SHP77 (cell line): ENCODE measurements at regions not wholly inside any gene's neighbourhood (a gene's known extent, or its start where the extent isn't known, plus 50 kb on each side); places are given as distances from the start of the nearest gene placed in this dataset.
"Not testable (repeated sequence)": the region's sequence is repeated elsewhere in the genome, so short reads cannot be mapped to it uniquely, and the experiment has no call there.

Source experiments
- DNase-seq, 2 experiments: peaks; one replicate each; lab custom pipeline; 2025; lab: John Stamatoyannopoulos, UW

DNA sequence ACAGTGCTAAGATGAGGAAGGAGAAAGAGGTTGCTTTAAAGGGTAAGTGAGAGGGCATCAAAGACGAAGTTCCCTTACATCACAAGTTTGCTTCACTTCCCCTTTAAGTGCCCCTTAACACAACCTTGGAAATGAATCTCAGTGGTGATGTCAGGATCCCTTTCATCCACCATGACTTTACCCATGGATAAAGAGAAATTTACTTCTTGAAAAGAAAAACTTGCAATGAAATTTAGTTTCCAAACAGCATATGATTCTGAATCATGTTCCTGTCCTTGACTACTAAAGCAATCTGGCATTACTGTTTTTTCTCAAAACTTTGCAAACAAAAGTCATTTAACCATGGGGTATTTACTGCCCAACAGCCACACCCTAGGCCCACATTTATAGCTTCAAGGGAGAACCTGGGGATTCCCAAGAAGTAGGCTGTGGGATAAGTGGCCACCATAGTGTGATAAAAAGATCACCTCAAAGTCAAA lies 135.9 kb downstream of the ITGB8 start:
- DNase-seq = no peak

DNA sequence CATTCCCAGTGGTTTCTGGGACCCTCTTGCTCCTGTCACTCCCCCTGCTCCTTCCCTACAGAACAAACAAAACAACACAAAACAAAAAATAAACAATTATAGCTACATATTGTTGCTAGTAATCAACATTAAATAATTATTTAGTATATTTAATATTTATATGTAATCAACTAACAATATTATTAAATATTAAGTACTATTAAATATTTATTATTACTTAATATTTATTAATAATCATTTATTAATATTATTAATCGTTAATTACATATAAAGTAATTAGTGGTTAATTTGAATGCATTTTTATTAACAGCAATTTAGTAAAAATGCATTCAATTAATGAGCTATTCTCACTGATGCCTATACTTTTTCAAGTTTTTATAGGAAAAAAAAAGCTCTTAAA lies 139.4 kb downstream of the ITGB8 start:
- DNase-seq = no peak

DNA sequence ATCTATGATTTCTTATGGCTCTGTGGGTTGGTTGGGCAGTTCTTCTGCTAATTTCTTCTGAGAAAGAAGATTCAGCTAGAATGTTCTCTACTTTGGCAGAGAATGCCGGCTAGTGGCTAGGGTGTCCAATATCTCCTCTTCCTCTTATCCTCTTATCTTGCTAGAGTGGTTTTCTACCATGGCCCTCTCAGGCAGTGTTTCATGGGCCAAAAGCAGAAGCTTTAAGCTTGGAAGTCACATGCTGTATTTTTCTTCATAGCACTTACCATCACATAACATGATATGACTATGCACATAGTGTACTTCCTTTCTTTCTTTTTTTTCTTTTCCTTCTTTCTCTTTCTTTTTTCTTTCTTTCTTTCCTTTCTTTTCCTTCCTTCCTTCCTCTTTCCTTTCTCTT lies 140.0 kb downstream of the ITGB8 start:
- no peak for DNase-seq

DNA sequence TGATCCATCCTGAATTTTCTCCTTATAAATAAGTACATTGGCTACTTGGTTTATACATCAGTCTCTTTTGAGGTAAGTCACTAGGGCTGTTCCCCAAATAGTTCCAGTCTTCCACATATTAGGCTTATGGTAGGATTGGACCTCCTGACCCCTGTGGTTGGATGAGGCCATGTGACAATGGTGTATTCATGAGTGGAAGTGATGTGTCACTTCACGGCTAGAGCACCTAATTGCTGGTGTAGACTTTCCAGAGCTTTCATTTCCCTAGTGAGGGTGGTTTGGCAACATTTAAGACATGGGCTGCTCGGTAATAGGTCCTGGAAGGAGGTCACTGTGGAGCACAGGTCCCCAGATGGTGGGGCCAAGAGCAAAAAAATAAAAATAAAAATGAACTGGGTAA lies 141.2 kb upstream of the ABCB5 start:
- DNase-seq = no peak

DNA sequence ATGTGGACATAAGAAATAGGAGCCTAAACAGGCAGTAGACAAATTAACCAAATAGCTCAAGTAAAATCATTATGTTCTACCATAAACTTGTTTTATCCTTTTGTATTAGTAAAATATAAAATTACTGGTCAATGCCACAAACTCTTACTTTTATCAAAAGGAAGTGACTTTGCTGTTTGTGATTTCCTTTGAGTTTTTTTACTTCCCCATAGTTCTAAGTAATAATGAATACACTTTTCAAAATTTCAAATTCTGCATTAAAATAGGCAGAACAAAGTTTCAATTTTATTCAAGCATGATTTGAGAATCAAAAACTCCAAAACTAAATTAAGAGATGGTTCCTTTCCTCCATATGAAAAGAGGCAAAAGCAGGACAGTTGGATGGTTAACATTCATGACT lies 139.7 kb upstream of the ABCB5 start:
- DNase-seq = no peak

DNA sequence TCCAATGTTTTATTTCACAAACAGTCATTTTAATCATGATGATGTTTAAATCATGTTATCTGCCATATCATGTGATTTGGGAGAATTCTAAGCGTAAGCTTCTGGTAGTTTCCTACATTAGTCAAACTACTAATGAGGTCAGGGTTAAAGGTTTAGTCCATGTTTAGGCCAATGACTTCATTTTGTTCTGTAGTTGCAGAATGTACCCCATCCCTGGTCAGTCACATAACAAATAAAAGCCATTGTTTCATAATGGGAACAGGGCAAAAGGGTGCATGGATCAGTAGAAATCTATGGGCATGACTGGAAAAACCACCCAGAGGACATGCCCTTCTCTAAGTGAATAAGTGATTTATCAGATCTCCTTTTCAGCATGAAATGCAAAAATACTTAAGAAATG lies 138.4 kb upstream of the ABCB5 start:
- DNase-seq = no peak

DNA sequence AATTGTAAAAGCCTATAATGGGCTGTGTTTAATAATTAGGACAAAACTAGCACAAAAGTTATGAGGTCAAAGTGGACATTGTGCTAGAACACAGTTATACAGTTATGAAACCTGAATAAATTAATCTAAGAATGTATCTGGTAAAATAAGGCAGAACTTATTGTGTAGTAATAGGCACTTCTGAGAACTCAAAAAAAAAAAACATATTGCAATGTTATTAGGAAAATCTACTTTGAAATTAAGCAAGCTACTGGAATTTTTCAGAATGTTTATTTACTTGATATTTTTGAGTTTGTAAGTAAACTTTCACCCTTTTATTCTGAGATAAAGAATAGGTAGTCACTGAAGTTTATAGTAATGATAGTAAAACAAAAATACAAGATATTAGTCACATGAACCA lies 135.8 kb upstream of the ABCB5 start:
- DNase-seq = no peak

DNA sequence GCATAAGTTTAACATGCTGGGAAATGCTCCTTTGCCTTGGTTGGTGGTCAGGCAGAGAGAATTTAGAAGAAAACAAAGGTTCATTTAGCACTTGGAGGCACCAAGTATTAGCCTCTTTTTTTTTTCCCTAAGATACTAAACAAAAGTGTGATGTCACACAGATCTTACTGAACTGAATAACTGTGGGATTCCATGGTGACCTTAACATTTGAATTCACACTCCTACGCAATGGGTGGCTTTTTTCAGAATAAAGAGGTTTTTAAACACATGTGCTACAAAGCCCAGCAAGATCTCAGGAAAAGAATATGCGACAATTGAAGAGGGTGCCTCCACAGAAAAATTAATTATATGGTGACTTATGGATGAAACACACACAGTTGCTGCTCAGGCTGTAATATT lies 133.4 kb upstream of the ABCB5 start:
- DNase-seq = no peak

DNA sequence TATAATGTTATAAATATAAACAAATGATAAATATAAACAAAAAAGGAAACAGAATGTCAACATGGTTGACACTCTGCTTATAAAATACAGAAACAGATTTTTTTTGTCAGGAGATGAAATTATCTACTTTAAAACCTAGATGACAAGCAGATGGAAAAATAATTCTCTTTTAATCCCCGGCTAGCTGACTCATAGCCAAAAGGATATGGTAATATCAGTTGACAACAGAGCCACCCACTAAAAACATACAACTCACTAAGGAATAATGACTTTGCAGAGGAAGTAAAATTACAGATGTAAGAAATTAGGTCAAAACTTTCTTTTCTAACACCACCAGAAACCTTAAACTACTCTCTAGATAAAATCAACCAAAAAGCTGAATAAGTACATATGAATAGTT lies 131.1 kb upstream of the ABCB5 start:
- DNase-seq = no peak

DNA sequence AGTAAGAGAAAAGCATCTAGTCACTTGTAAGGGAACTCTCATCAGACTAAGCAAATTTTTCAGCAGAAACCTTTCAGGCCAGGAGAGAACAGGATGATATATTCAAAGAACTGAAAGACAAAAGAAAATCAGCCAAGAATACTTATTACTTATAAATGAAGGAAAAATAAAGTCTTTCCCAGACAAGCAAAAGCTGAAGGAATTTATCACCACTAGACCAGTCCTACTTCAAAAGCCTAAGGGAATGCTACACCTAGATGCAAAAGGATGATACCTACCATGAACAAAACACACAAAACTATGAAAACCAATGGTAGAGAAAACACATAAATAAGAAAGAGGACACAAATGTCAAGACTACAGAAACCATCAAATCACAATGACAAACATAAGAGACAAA lies 126.6 kb upstream of the ABCB5 start:
- DNase-seq = no peak

DNA sequence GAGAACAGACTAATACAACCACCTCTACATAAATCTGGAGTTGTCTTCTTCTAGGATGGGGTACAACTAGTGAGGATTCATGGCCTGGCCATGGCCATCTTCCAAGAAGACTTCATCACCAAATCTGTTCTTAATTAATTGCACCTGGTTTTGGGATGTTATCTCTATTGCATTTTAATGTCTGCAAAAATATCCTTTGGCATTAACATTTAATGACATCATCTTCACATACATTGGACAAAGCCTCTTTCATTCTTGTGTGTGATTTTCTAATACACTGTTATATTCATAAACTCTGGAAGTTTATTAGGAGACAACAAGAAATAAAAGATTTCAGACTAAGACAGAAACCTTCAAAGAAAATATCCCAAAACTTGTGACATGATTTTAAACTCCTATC lies 124.2 kb upstream of the ABCB5 start:
- DNase-seq = no peak

DNA sequence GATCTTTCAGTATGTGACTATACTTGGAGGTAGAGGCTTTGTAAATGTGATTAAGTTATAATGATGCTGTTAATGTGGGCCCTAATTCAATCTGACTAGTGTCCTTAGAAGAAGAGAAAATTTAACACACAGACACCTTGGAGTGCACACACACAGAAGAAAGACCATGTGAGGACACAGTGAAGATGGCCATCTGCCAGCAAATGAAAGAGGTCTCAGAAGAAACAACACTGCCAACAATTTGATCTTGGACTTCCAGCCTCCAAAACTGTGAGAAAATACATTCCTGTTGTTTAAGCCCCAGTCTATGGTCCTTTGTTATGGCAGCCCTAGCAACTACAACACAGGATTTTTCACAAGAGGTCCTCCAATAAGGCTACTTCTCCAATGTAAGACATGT lies 120.9 kb upstream of the ABCB5 start:
- DNase-seq = no peak

DNA sequence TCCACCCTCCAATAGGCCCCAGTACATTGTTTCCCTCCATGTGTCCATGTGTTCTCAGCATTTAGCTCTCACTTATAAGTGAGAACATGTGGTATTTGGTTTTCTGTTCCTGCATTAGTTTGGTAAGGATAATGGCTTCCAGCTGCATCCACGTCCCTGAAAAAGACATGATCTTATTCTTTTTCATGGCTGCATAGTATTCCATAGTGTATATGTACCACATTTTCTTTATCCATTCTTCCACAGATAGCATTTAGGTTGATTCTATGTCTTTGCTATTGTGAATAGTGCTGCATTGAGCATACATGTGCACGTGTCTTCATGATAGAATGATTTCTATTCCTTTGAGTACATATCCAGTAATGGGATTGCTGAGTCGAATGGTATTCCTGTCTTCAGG lies 114.0 kb upstream of the ABCB5 start:
- not testable (repeated sequence) for DNase-seq

DNA sequence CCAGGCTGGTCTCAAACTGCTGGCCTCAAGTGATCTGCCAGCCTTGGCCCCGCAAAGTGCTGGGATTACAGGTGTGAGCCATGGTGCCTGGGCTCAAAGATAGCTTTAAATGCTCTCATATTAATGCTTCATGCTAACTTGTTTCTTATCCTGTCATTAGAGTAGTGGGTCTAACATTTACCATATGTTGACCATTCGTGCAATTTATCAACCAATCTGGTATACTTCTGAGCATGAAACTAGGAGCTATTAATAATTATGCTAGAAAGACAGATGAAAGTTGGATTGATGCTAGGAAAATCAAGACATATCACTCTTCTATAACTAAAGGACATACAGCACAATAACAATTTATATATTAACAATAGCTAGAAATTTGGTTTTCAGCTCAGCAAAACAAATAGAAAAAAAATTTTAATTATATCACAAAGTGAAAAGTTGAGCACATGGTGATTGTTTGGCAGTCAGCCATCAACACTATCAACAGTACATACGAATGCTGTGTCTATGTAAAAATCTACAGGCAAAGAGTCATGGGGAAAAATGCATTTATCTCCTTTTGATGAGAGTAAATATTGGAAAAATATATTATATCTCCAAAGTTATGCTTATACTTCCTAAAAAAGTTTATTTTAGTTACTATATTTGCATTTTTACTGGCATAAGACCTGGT lies 112.1 kb upstream of the ABCB5 start:
- no peak for DNase-seq

DNA sequence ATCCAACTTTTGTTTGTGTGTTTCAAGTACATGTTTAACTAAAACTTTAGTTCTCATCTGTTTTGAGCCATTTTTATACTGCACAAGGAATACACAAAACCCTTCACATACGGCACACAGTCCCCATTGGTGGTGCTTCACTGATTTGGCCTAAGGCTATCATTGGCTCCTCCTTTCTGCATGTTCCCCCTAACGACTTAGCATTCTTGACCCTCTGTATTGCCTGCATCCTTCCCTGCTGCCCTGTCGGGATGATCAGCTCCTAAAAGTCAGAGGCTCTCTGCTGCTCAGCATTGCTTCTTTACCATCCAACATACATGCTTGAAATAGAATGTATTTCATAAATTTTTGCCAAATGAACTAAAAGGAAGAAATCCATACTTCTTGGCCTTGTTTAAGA lies 111.4 kb upstream of the ABCB5 start:
- no peak for DNase-seq

DNA sequence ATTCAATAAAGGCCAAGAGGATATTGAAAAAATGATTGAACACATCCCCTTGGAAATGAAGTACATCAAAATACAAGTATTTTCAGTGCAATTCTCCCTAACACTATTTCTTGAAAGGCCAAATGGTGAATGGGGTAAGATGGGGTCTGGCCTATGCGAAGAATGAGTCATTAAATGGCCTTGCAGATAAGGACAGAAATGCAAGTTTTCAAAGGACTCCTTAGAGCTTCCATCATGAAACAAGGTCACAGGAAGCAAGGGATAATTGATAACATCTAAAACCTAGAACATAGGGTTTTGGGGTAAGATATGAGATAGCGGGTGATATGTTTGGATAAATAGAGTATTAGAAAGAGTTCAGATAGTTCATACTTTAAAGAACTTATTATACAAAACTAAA lies 109.3 kb upstream of the ABCB5 start:
- DNase-seq = no peak

DNA sequence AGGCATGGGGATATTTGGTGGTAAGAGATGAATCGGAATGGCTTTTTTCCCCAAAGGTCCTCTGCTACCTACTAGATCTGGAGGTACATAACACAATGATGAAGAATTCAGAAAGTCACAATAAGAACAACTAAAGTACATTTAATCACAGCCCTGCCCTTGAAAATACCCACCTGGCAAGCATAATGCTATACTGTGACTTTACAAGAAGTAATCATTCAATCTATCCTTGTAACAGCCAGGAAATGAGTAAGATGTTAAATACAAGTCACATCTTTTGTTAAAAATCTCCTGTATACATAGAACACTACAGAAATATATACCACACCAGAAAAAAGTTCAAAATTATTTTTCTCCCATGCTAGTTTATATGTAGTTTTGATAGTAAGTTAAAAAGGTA lies 108.3 kb upstream of the ABCB5 start:
- no peak for DNase-seq

DNA sequence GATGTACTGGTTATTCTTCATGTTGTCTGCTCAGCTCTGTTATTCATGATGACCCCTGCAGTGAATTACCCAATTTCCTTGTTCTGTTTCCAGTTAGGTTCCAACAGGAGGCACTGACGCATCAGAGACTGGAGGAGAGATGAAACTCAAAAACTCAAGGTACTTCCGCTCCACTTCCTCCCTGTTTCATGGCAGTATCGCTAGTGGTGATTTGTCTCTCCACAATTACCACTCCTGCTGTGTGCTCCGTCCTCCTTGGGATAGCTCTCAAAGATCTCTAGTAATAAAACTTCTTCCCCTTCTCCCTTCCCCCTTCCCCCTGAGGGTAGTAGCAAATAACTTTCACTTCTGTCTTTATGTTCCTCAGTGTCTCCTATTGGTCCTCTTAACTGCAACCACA lies 107.4 kb upstream of the ABCB5 start:
- no peak for DNase-seq

DNA sequence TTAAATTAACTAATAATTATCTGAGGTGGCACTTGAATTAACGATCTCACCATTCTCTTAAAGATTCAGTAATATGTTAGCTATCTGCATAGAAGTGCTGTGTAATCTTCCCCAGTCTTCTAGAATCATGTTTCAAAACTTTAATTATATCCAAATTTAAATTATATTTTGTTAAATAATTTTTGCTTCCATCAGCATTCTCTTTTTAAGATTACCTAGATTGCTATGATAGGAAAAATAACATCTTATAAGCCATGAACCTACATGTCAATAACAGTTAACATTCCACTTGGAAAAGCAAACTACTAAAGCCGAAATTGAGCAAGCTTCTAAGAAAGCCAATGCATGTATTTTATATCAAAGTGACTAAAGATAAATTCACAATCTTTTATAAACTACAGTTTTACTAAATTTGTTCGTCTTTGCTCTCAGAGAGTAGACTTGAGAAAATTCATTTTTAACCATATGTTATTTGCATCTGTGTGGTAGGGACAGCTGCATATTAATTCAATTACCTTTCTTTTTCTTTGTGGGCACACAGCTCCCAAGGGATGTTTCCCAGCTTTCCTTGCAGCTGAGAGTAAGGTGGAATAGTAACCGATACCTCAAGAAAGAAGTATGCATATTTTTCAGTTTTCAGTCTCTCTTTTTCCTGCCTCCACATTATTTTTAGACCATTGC lies 105.4 kb upstream of the ABCB5 start:
- DNase-seq = no peak

DNA sequence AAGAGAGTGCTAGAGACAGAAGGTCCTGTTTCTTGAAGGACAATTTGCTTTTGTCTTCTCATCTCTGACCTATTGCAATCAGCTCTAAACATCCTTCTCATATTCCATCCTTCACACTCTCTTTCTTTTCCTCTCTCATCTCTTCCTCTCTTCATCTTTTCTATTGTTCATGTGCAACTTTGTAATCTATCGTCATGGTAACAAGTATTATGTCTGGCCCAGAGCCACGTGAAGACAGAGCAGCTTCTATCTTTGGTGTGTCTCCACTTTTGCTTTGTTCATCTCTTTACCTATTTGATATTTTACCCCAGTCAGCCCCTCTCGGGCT lies 104.9 kb upstream of the ABCB5 start:
- DNase-seq = no peak

DNA sequence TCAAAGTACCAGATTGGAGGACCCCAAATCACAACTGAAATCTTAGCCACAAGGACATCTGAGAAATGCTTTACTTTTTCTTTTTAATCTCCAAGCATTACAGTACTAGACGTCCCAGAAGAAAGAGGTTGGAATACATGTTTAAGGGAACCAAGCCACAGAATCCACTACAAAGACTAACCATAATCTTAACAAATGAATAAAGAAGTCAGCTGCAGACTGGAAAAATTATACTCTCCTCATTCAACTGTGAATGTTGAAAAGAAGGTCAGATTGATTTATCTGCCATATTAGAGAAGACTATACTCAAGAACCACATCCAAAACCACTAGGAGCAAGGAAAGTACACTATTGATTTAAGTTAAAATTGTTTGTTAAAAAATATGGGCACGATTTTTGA lies 102.1 kb upstream of the ABCB5 start:
- DNase-seq = no peak

DNA sequence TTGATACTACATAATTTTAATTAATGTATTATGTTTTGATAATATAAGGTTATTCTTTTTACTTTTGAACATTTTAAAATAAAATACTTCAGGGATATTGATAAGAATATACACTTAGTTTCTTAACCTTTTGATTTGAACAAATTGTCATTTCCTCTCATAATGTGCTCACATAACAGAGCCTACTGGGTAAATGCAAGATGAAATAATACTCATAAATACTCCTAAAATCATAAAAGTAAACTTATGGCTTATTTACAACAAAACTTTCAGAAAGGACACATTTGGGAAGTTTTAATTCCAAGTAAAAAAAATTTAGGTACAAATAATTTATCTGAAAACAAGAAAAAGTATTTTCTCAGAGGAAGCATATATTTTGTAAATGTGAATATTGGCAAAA lies 101.6 kb upstream of the ABCB5 start:
- DNase-seq = no peak

DNA sequence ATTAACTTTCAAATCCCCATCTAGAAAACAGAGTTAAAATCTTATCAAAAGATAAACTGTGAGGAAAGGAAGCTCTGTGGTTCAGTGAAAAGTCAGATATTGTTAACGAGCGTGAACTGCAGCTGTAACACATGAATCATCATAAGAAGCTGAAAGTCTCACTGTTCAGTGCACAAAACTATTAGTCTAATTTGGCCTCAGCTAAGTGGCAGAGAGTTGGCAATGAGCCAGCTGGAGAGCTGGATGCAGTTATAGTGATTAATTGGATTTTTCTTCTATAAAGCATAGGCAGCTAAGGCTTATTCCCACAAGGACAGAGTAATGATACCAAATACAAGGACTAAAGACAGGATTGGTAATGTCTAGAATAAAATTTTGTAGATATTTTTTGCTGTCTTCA lies 101.1 kb upstream of the ABCB5 start:
- peak; percentile 74 to 81 for DNase-seq

DNA sequence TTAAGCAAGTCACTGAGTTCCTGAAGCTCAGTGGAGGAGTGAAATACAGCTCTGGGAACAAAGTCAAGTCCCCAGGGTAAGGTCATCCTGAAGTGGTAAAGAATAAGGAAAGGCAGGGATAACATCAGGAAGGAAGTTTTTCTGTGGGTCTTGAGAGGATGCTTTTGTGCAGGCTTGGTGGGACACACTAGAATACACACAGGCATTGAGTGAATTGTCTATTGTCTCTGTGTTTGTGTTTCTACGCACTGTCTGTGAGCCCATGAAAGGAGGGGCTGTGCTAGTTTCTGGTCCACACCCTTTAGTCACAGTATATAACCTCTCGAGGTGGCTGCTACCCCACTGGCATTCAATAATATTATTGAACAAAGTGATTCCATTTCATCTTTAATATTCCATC lies 95.8 kb upstream of the ABCB5 start:
- no peak for DNase-seq
